ENCODE measurements at regions not wholly inside any gene's neighbourhood (a gene's known extent, or its start where the extent isn't known, plus 50 kb on each side); places are given as distances from the start of the nearest gene placed in this dataset.

DNA sequence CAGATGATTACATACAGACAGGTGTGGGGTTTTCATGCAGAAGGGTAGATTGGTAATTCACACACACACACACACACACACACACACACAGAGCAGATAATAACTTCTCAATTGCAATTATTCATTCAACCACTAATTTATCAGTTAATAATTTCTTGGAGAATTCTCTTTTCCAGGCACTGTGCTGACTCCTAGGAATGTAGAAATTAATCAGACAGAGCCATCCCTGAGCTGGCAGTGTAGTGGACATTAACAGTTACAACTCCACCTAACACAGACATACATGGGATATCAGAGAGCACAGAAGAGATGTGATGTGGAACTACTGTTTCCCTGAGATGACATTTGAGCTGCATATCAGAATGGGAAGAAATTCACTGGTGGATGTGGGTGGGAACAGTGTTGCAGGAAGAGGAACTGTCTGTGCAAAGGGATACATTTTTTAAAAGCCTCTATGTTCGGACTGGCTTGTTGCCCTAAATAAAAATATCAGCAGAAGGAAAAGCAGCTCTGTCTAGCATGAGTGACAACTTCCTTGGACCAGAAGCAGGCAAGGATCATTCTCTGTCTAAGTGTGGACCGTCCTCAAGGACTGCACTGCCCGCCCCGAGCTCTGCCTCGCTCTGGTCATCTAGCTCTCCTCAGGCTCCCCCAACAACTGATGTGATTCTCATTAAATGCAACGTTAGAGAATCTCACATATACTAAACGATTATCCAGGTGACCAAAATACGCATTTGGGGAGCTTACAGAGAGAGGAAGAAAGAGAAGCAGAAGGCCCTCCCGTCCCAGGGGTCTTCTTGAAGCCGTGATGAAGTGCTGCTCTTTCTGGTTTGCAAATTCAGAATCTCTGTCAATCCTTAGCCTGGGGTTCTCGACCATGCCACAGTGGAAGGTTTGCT, 173.4 kb upstream of the TRIB2 start:
- no peak overlapping the region for H3K4me3 ChIP-seq
- H3K27ac ChIP-seq: no peak overlapping the region
- H3K9me3 ChIP-seq: no peaks in the 10 kb centered on the region
- H3K27me3 ChIP-seq: no peaks in the 10 kb centered on the region
- ATAC-seq (no peak), DNase-seq (no peak)
- intact Hi-C loops (cut with DNase I): no loop called here
- H3K4me1 ChIP-seq: no peaks in the 10 kb centered on the region
- WGBS (ENCODE audit: insufficient coverage, low coverage, low lambda C conversion rate, missing lambda C conversion rate): 54% methylated on average over 6 of the region's 11 CpGs
- TF ChIP-seq POLR2A (IDR thresholded peaks at IDR 0.05): no peak
- TF ChIP-seq, protein P1, sequence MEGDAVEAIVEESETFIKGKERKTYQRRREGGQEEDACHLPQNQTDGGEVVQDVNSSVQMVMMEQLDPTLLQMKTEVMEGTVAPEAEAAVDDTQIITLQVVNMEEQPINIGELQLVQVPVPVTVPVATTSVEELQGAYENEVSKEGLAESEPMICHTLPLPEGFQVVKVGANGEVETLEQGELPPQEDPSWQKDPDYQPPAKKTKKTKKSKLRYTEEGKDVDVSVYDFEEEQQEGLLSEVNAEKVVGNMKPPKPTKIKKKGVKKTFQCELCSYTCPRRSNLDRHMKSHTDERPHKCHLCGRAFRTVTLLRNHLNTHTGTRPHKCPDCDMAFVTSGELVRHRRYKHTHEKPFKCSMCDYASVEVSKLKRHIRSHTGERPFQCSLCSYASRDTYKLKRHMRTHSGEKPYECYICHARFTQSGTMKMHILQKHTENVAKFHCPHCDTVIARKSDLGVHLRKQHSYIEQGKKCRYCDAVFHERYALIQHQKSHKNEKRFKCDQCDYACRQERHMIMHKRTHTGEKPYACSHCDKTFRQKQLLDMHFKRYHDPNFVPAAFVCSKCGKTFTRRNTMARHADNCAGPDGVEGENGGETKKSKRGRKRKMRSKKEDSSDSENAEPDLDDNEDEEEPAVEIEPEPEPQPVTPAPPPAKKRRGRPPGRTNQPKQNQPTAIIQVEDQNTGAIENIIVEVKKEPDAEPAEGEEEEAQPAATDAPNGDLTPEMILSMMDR (IDR thresholded peaks at IDR 0.05): no peak
- no peaks in the 10 kb centered on the region for H3K36me3 ChIP-seq

- no peak for TF ChIP-seq POLR2A (IDR thresholded peaks at IDR 0.05)
- TF ChIP-seq, protein P1 (IDR thresholded peaks at IDR 0.05): no peak
- whole genome bisulfite sequencing (ENCODE audit: insufficient coverage, low coverage, low lambda C conversion rate, missing lambda C conversion rate): 81% methylated on average over 7 of the region's 7 CpGs
- intact Hi-C loops (cut with DNase I): no loop called here
- no peaks in the 10 kb centered on the region for H3K27me3 ChIP-seq
- no peak for DNase-seq
- H3K27ac ChIP-seq: no peak overlapping the region
- H3K4me3 ChIP-seq: no peak overlapping the region
- H3K9me3 ChIP-seq: no peaks in the 10 kb centered on the region
- no peak for ATAC-seq
- H3K36me3 ChIP-seq: no peaks in the 10 kb centered on the region
- no peaks in the 10 kb centered on the region for H3K4me1 ChIP-seq
Observed at GRCh38 chr2:12543978-12544558, 172.7 kb upstream of the TRIB2 start.

GRCh38 chr2:12547566-12548170, 169.1 kb upstream of the TRIB2 start:
- Histone ChIP-seq H3K9me3 (no peaks in the 10 kb centered on the region), H3K27me3 (no peaks in the 10 kb centered on the region), H3K36me3 (no peaks in the 10 kb centered on the region), H3K4me3 (no peak overlapping the region), H3K27ac (no peak overlapping the region), H3K4me1 (no peaks in the 10 kb centered on the region)
- intact Hi-C loops (cut with DNase I): no loop called here
- no peak for ATAC-seq
- 54% methylated on average over 2 of the region's 2 CpGs for WGBS (ENCODE audit: insufficient coverage, low coverage, low lambda C conversion rate, missing lambda C conversion rate)
- DNase-seq: no peak
- TF ChIP-seq, protein P1 (IDR thresholded peaks at IDR 0.05): no peak
- no peak for TF ChIP-seq POLR2A (IDR thresholded peaks at IDR 0.05)

- H3K4me1 ChIP-seq: no peaks in the 10 kb centered on the region
- no peak for DNase-seq
- no peaks in the 10 kb centered on the region for H3K9me3 ChIP-seq
- TF ChIP-seq, protein P1 (IDR thresholded peaks at IDR 0.05): no peak
- no peak for TF ChIP-seq POLR2A (IDR thresholded peaks at IDR 0.05)
- H3K4me3 ChIP-seq: no peak overlapping the region
- no peak overlapping the region for H3K27ac ChIP-seq
- no peaks in the 10 kb centered on the region for H3K36me3 ChIP-seq
- intact Hi-C loops (cut with DNase I): no loop called here
- 78% methylated on average over 4 of the region's 4 CpGs for WGBS (ENCODE audit: insufficient coverage, low coverage, low lambda C conversion rate, missing lambda C conversion rate)
- H3K27me3 ChIP-seq: no peaks in the 10 kb centered on the region
- ATAC-seq: no peak
Observed at GRCh38 chr2:12548906-12549305, 167.8 kb upstream of the TRIB2 start.

Data from right lobe of liver (tissue), 6 donors.